ENCODE measurements at regions not wholly inside any gene's neighbourhood (a gene's known extent, or its start where the extent isn't known, plus 50 kb on each side); places are given as distances from the start of the nearest gene placed in this dataset.

- intact Hi-C loops (cut with DNase I) = no loop called here
These were observed 206.1 kb upstream of the FSHR start for GRCh38 chr2:49360407-49360767.

GRCh38 chr2:49359721-49360406, 205.5 kb upstream of the FSHR start:
- no peak for TF ChIP-seq CTCF (IDR thresholded peaks at IDR 0.05; ENCODE audit: borderline replicate concordance, extremely low read depth, insufficient read depth)
- Histone ChIP-seq H3K36me3 (ENCODE audit: control insufficient read depth in 2 of 3, insufficient read depth in 3 of 3, low read length in 3 of 3) (no peaks in the 10 kb centered on the region), H3K4me1 (ENCODE audit: control insufficient read depth in 2 of 3, insufficient read depth in 2 of 3, low read depth in 1 of 3, low read length in 3 of 3) (no peaks in the 10 kb centered on the region), H3K4me3 (ENCODE audit: low read length in 3 of 3) (no peak overlapping the region), H3K9me3 (ENCODE audit: control insufficient read depth in 2 of 3, insufficient read depth in 1 of 3, low read length in 3 of 3) (no peaks in the 10 kb centered on the region), H3K9ac (ENCODE audit: low read length in 3 of 3) (no peak overlapping the region), H3K27me3 (ENCODE audit: control insufficient read depth, insufficient read depth, low read length) (no peaks in the 10 kb centered on the region), H3K27ac (ENCODE audit: low read depth in 2 of 2, low read length in 2 of 2) (no peak overlapping the region)
- no peak for FAIRE-seq
- intact Hi-C loops (cut with DNase I) = no loop called here
- DNase-seq = no peak

More at GRCh38 chr2:49360407-49360767, 206.1 kb upstream of the FSHR start:
- no peak overlapping the region for H3K9ac ChIP-seq (ENCODE audit: low read length in 3 of 3)
- H3K27me3 ChIP-seq (ENCODE audit: control insufficient read depth, insufficient read depth, low read length) = no peaks in the 10 kb centered on the region
- FAIRE-seq = no peak
- TF ChIP-seq CTCF (IDR thresholded peaks at IDR 0.05; ENCODE audit: borderline replicate concordance, extremely low read depth, insufficient read depth) = no peak
- H3K36me3 ChIP-seq (ENCODE audit: control insufficient read depth in 2 of 3, insufficient read depth in 3 of 3, low read length in 3 of 3) = no peaks in the 10 kb centered on the region
- H3K9me3 ChIP-seq (ENCODE audit: control insufficient read depth in 2 of 3, insufficient read depth in 1 of 3, low read length in 3 of 3) = no peaks in the 10 kb centered on the region
- DNase-seq = no peak
- no peak overlapping the region for H3K27ac ChIP-seq (ENCODE audit: low read depth in 2 of 2, low read length in 2 of 2)
- H3K4me1 ChIP-seq (ENCODE audit: control insufficient read depth in 2 of 3, insufficient read depth in 2 of 3, low read depth in 1 of 3, low read length in 3 of 3) = no peaks in the 10 kb centered on the region
- H3K4me3 ChIP-seq (ENCODE audit: low read length in 3 of 3) = no peak overlapping the region

GRCh38 chr2:49355611-49356010, 201.3 kb upstream of the FSHR start:
- intact Hi-C loops (cut with DNase I) = no loop called here
- H3K9ac ChIP-seq (ENCODE audit: low read length in 3 of 3) = no peak overlapping the region
- DNase-seq (no peak), FAIRE-seq (no peak)
- no peaks in the 10 kb centered on the region for H3K4me1 ChIP-seq (ENCODE audit: control insufficient read depth in 2 of 3, insufficient read depth in 2 of 3, low read depth in 1 of 3, low read length in 3 of 3)
- H3K27me3 ChIP-seq (ENCODE audit: control insufficient read depth, insufficient read depth, low read length) = no peaks in the 10 kb centered on the region
- no peaks in the 10 kb centered on the region for H3K9me3 ChIP-seq (ENCODE audit: control insufficient read depth in 2 of 3, insufficient read depth in 1 of 3, low read length in 3 of 3)
- no peak overlapping the region for H3K4me3 ChIP-seq (ENCODE audit: low read length in 3 of 3)
- no peaks in the 10 kb centered on the region for H3K36me3 ChIP-seq (ENCODE audit: control insufficient read depth in 2 of 3, insufficient read depth in 3 of 3, low read length in 3 of 3)
- H3K27ac ChIP-seq (ENCODE audit: low read depth in 2 of 2, low read length in 2 of 2) = no peak overlapping the region
- no peak for TF ChIP-seq CTCF (IDR thresholded peaks at IDR 0.05; ENCODE audit: borderline replicate concordance, extremely low read depth, insufficient read depth)

- TF ChIP-seq CTCF (IDR thresholded peaks at IDR 0.05; ENCODE audit: borderline replicate concordance, extremely low read depth, insufficient read depth) = no peak
- Histone ChIP-seq H3K9ac (ENCODE audit: low read length in 3 of 3) (no peak overlapping the region), H3K4me3 (ENCODE audit: low read length in 3 of 3) (no peak overlapping the region), H3K9me3 (ENCODE audit: control insufficient read depth in 2 of 3, insufficient read depth in 1 of 3, low read length in 3 of 3) (no peaks in the 10 kb centered on the region), H3K27me3 (ENCODE audit: control insufficient read depth, insufficient read depth, low read length) (no peaks in the 10 kb centered on the region), H3K4me1 (ENCODE audit: control insufficient read depth in 2 of 3, insufficient read depth in 2 of 3, low read depth in 1 of 3, low read length in 3 of 3) (no peaks in the 10 kb centered on the region), H3K36me3 (ENCODE audit: control insufficient read depth in 2 of 3, insufficient read depth in 3 of 3, low read length in 3 of 3) (no peaks in the 10 kb centered on the region), H3K27ac (ENCODE audit: low read depth in 2 of 2, low read length in 2 of 2) (no peak overlapping the region)
- DNase-seq (peak in 1 of 5 donors; percentile 12), FAIRE-seq (no peak)
- intact Hi-C loops (cut with DNase I) = no loop called here
These were observed 197.2 kb upstream of the FSHR start for GRCh38 chr2:49351560-49351959.
